Panc1 (cell line): ENCODE measurements at regions not wholly inside any gene's neighbourhood (a gene's known extent, or its start where the extent isn't known, plus 50 kb on each side); places are given as distances from the start of the nearest gene placed in this dataset.
"Not testable (repeated sequence)": the region's sequence is repeated elsewhere in the genome, so short reads cannot be mapped to it uniquely, and the experiment has no call there.

ENCODE experiments used
- ATAC-seq: fragments of 200-7000 bp; cut with Tn5 transposase; 2 replicates; pipeline ENCODE4 v1.9.1; 2020; ENCODE audit warnings: mild to moderate bottlenecking, moderate library complexity
- BruUV-seq: library from RNA; stranded (reverse); fragments of 400-500 nt; replicated peaks from 2 replicates; lab custom pipeline; 2021; lab: Mats Ljungman, UMichigan
- CTCF ChIA-PET: fragments of 300-600 bp; sonication (Branson Sonifier 250); formaldehyde crosslinking; loops from one replicate; lab custom pipeline; 2022; ENCODE audit warnings: antibody characterized with exemption; lab: Charles Lee
- POLR2A ChIA-PET: fragments of 300-600 bp; sonication (Branson Sonifier 250); formaldehyde crosslinking; loops from one replicate; lab custom pipeline; 2022; ENCODE audit warnings: antibody characterized with exemption; lab: Charles Lee
- DNase-seq: peaks from one replicate; pipeline ENCODE4 v3.0.0-alpha.2; 2010; ENCODE audit warnings: low read depth, low spot score
- H3K27ac ChIP-seq: 2 replicates; pipeline ENCODE4 v1.5.1; 2011; ENCODE audit warnings: mild to moderate bottlenecking, low read length, inconsistent platforms
- H3K27me3 ChIP-seq: fragments of 200-500 bp; sonication (Bioruptor generic); 2 replicates; pipeline ENCODE4 v1.6.0; 2014; ENCODE audit warnings: low read length, inconsistent platforms; ENCODE audit not compliant: control insufficient read depth, insufficient read depth
- H3K36me3 ChIP-seq: fragments of 200-500 bp; sonication (Bioruptor generic); 2 replicates; pipeline ENCODE4 v1.5.1; 2014; ENCODE audit warnings: inconsistent platforms, mild to moderate bottlenecking, low read length, moderate library complexity; ENCODE audit not compliant: control insufficient read depth, insufficient read depth
- H3K4me1 ChIP-seq: 2 replicates; pipeline ENCODE4 v1.5.1; 2011; ENCODE audit warnings: inconsistent platforms, mild to moderate bottlenecking, low read length, moderate library complexity; ENCODE audit not compliant: control insufficient read depth, insufficient read depth
- H3K4me3 ChIP-seq, 2 experiments: 2 replicates each; pipeline ENCODE4 v1.5.1; 2011 to 2012; ENCODE audit warnings: low read depth in 2 of 2, low read length in 2 of 2, mild to moderate bottlenecking in 2 of 2, inconsistent platforms in 1 of 2, moderate library complexity in 1 of 2
- H3K9me3 ChIP-seq: fragments of 200-500 bp; sonication (Bioruptor generic); 2 replicates; pipeline ENCODE4 v1.5.1; 2014; ENCODE audit warnings: low read depth, mild to moderate bottlenecking, inconsistent platforms, low read length, moderate library complexity; ENCODE audit not compliant: control insufficient read depth, insufficient read depth
- CTCF ChIP-seq: fragments of 450-650 bp; IDR thresholded peaks from 2 replicates; pipeline ENCODE4 v1.5.1; 2017; ENCODE audit warnings: mild to moderate bottlenecking
- POLR2AphosphoS5 ChIP-seq: IDR thresholded peaks from 2 replicates; pipeline ENCODE4 v1.6.1; 2012; ENCODE audit warnings: mild to moderate bottlenecking, low read depth, low read length, moderate library complexity
- REST ChIP-seq, 2 experiments: IDR thresholded peaks; 2 replicates each; pipeline ENCODE4 v1.6.1; 2011 to 2012; ENCODE audit warnings: low read depth in 2 of 2, control low read depth in 1 of 2, low read length in 1 of 2, mild to moderate bottlenecking in 1 of 2, moderate library complexity in 1 of 2; ENCODE audit not compliant: insufficient read depth in 1 of 2
- SIN3A ChIP-seq: IDR thresholded peaks from 2 replicates; pipeline ENCODE4 v1.6.1; 2012; ENCODE audit warnings: low read depth, mild to moderate bottlenecking, low read length, moderate library complexity, borderline replicate concordance; ENCODE audit not compliant: insufficient read depth
- TCF7L2 ChIP-seq: IDR thresholded peaks from 2 replicates; pipeline ENCODE4 v1.6.1; 2011; ENCODE audit warnings: mild to moderate bottlenecking, low read depth, low read length, inconsistent platforms
- in situ Hi-C: cut with HindIII; loops from 2 replicates; pipeline ENCODE4 v1.10.0; 2016; ENCODE audit warnings: low sequenced_read_pairs, low pct_unique_long_range_greater_than_20kb
- intact Hi-C: fragments of 100-400 bp; cut with micrococcal nuclease; formaldehyde crosslinking; loops from one replicate; pipeline ENCODE4 v1.10.0; 2022; ENCODE audit not compliant: unreplicated experiment

GRCh38 chr9:22508354-22508753 lies 61.7 kb downstream of the DMRTA1 start:
- ATAC-seq, DNase-seq, H3K27me3 ChIP-seq, H3K9me3 ChIP-seq, POLR2A ChIA-PET, H3K4me3 ChIP-seq, H3K36me3 ChIP-seq, H3K4me1 ChIP-seq, BruUV-seq, H3K27ac ChIP-seq, in situ Hi-C loops, CTCF ChIA-PET, intact Hi-C loops: not testable (repeated sequence)

DNA sequence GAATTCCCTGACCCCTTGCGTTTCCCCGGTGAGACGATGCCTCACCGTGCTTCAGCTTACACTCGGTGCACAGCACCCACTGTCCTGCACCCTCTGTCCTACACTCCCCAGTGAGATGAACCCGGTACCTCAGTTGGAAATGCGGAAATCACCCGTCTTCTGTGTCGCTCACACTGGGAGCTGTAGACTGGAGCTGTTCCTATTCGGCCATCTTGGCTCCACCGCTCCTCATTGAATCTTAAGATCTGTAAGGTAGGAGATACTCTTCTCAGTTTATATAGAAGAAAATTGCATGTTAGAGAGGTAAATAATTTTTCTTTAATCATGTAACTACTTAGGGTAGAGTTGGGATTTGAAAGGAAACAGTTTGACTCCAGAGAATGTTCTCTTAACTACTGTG lies 62.2 kb downstream of the DMRTA1 start:
- ATAC-seq (no peak), DNase-seq (no peak)
- no TSS peak for BruUV-seq
- Histone ChIP-seq H3K9me3 (no peaks in the 10 kb centered on the region), H3K4me1 (no peaks in the 10 kb centered on the region), H3K27ac (no peak overlapping the region), H3K36me3 (no peaks in the 10 kb centered on the region), H3K4me3 (no peak overlapping the region), H3K27me3 (no peaks in the 10 kb centered on the region)
- CTCF ChIA-PET: no interaction called here
- in situ Hi-C loops: no loop called here
- POLR2A ChIA-PET: no interaction called here
- TF ChIP-seq POLR2AphosphoS5 (no peak), SIN3A (no peak), REST (IDR thresholded peaks at IDR 0.05; ENCODE audit: insufficient read depth in 1 of 2, low read depth in 2 of 2, low read length in 1 of 2) (no peak), TCF7L2 (no peak), CTCF (no peak)
- intact Hi-C loops: no loop called here

- ATAC-seq: no peak
- intact Hi-C loops: no loop called here
- POLR2A ChIA-PET: no interaction called here
- no peaks in the 10 kb centered on the region for H3K36me3 ChIP-seq
- H3K9me3 ChIP-seq: no peaks in the 10 kb centered on the region
- BruUV-seq: no TSS peak
- in situ Hi-C loops: no loop called here
- no peak overlapping the region for H3K4me3 ChIP-seq
- CTCF ChIA-PET: no interaction called here
- H3K27me3 ChIP-seq: no peaks in the 10 kb centered on the region
- no peak overlapping the region for H3K27ac ChIP-seq
- no peak for DNase-seq
- H3K4me1 ChIP-seq: no peaks in the 10 kb centered on the region
- TF ChIP-seq CTCF: no peak
Measured at GRCh38 chr9:22512495-22512894, 65.9 kb downstream of the DMRTA1 start.
